Kidney epithelial cell (primary cell): ENCODE measurements at regions not wholly inside any gene's neighbourhood (a gene's known extent, or its start where the extent isn't known, plus 50 kb on each side); places are given as distances from the start of the nearest gene placed in this dataset.

Experiments
- DNase-seq: peaks from one replicate; pipeline ENCODE4 v3.0.0-alpha.2; 2010; ENCODE audit warnings: low read depth
- H3K27me3 ChIP-seq: 2 replicates; pipeline ENCODE4 v1.6.0; 2011; ENCODE audit warnings: low read length; ENCODE audit not compliant: control insufficient read depth, insufficient read depth
- H3K36me3 ChIP-seq: 2 replicates; pipeline ENCODE4 v1.5.1; 2011; ENCODE audit warnings: low read length; ENCODE audit not compliant: control insufficient read depth, insufficient read depth
- H3K4me3 ChIP-seq: 2 replicates; pipeline ENCODE4 v1.5.1; 2011; ENCODE audit warnings: low read depth, mild to moderate bottlenecking, control low read depth, low read length
- TF ChIP-seq, protein P1 (sequence below): IDR thresholded peaks from 2 replicates; pipeline ENCODE4 v1.5.1; 2011; ENCODE audit warnings: mild to moderate bottlenecking, moderate library complexity, low read length, control low read depth, inconsistent platforms; ENCODE audit not compliant: insufficient read depth, poor library complexity, severe bottlenecking

DNA sequence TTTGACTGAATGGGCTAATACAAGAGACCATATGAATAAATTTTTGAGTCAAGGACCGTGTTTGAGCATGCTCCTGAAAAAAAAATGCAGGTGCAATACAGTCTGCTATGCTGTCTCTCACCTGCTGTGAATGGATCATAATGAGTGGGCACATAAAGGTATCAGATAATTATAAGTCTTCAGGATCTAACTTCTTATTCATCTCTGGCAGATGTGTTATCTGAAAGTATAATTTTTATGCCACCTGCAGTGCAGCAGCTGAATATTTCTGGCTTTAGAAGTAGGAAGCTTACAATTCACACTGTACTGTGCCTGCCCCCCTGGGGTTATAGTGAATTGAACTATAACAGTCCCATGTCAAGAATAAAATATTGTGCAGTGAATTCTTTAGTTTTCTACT, 333.3 kb downstream of the MRPL39 start:
- DNase-seq, result no peak
- TF ChIP-seq, protein P1, sequence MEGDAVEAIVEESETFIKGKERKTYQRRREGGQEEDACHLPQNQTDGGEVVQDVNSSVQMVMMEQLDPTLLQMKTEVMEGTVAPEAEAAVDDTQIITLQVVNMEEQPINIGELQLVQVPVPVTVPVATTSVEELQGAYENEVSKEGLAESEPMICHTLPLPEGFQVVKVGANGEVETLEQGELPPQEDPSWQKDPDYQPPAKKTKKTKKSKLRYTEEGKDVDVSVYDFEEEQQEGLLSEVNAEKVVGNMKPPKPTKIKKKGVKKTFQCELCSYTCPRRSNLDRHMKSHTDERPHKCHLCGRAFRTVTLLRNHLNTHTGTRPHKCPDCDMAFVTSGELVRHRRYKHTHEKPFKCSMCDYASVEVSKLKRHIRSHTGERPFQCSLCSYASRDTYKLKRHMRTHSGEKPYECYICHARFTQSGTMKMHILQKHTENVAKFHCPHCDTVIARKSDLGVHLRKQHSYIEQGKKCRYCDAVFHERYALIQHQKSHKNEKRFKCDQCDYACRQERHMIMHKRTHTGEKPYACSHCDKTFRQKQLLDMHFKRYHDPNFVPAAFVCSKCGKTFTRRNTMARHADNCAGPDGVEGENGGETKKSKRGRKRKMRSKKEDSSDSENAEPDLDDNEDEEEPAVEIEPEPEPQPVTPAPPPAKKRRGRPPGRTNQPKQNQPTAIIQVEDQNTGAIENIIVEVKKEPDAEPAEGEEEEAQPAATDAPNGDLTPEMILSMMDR, result no peak
- Histone ChIP-seq H3K4me3 (no peak overlapping the region), H3K36me3 (no peaks in the 10 kb centered on the region), H3K27me3 (no peaks in the 10 kb centered on the region)

DNA sequence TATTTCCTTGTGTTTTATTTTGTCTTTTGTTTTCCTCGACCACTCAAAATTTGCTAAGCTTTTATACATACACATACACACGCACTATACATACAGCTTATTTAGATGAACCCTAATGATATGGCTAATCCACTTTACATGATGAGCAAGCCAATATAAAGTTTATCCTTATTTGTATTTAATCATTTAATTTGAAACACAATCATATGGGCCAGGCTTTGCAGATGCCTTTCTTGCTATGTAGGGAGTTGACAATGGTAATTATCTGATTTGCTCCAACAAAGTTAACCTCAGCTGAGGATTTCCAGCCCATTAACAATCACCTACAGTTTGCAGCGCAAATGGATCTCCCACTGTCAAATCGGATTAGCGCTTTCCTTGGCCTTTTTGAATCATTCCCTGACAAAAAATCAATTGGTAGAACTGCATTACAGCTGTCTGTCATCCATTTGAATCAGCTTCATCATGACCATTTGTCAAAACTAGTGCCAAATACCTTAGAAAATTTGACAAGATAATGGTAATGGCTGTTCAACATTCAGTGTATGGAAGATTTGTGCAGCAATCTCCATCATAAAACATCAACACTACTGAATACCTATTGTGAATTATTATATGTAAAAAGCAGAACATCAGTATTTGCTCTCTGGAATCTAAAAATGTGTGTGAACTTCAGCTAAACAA, 352.6 kb downstream of the MRPL39 start:
- no peak overlapping the region for H3K4me3 ChIP-seq
- no peak for DNase-seq
- no peaks in the 10 kb centered on the region for H3K36me3 ChIP-seq
- TF ChIP-seq, protein P1, result no peak
- H3K27me3 ChIP-seq, result no peaks in the 10 kb centered on the region

DNA sequence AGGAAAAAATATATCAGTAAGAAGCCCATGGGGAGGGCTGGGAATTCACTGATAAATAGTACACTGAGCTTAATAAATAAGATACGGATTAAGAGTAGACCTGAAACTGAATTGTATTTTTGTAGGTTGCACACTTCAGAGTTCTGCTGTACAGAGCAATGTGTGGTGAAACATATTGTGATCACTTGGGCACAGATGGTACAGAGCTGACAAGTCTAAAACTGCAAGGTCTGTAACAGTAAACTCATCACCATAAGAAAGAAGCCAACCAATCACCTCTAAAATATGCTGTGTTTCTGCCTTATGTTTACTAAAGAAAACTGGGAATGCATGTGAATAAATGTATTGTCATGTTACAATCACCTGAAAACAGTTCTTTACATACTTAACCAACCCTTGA, 360.7 kb downstream of the MRPL39 start:
- Histone ChIP-seq H3K36me3 (no peaks in the 10 kb centered on the region), H3K4me3 (no peak overlapping the region), H3K27me3 (no peaks in the 10 kb centered on the region)
- DNase-seq, result no peak
- TF ChIP-seq, protein P1, result no peak

DNA sequence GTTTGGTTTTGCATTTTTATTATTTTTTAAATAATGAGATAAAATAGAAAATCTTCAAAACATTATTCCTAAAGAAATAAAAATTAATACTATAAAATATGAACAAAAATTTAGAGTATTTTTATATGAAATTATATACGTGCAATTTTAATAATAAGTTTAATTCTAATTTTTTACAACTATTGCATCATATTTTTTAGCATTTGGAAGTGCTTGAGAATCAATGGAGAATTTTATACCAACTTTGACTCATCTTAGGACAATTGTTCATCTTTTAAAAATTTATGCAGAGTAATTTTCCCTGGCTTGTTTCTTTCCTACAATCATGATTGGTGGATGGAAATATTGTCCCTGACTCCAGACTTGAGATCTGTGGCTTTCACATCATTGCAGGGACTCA, 362.5 kb downstream of the MRPL39 start:
- no peak overlapping the region for H3K4me3 ChIP-seq
- DNase-seq, result no peak
- no peaks in the 10 kb centered on the region for H3K27me3 ChIP-seq
- no peaks in the 10 kb centered on the region for H3K36me3 ChIP-seq
- TF ChIP-seq, protein P1, result no peak

DNA sequence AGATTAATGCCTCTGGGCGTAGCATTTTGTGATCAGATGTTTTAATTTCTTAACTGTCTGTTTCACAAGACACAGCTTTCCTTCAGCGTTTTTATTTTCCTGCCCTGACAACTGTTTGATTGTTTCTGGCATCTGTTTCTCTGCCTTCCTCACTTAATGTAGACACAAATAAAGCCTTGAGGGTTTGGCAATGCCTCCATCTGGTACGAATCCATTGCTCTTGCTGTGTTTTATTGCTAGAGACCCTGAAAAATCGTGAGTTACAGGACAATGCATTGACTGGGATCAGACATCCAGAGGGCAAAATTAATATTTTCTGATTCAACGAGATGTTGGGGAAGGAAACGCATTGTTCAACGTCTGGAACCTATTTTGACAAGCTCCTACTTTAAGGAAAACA, 363.5 kb downstream of the MRPL39 start:
- no peak for DNase-seq
- no peaks in the 10 kb centered on the region for H3K27me3 ChIP-seq
- TF ChIP-seq, protein P1, result no peak

DNA sequence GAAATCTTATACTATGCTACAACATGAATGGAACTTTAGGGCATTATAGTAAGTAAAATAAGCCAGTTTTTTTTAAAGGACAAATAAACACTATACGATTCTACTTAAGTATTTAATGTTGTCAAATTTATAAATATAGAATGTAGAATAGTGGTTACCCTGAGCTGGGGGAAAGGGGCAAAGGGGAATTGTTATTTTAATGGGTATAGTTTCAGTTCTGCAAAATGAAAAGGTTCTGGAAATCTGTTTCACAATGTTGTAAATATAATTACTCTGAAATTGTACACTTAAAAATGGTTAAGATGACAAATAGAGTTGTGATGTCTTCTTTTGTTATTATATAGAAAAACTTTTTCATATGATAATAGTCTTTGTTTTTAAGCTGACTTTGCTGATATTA, 366.3 kb downstream of the MRPL39 start:
- no peak for DNase-seq
- TF ChIP-seq, protein P1, result no peak
- Histone ChIP-seq H3K27me3 (no peaks in the 10 kb centered on the region), H3K36me3 (no peaks in the 10 kb centered on the region), H3K4me3 (no peak overlapping the region)

More for the DNA sequence above, 363.5 kb downstream of the MRPL39 start:
- Histone ChIP-seq H3K36me3 (no peaks in the 10 kb centered on the region), H3K4me3 (no peak overlapping the region)
